BLaER1 treated with 17β-estradiol and CSF1 and Interleukin-3, amounts not matched to agents 10 nM and 100 nM (cell line): ENCODE measurements at regions not wholly inside any gene's neighbourhood (a gene's known extent, or its start where the extent isn't known, plus 50 kb on each side); places are given as distances from the start of the nearest gene placed in this dataset.
A peak's percentile ranks its signal among the peaks of the same experiment; 100 is the strongest.

Experiments
- H3K27ac ChIP-seq, 11 experiments: shearing (Covaris generic); formaldehyde crosslinking; 2 replicates each; pipeline ENCODE4 v1.8.1; 2022
- H3K27me3 ChIP-seq, 11 experiments: shearing (Covaris generic); formaldehyde crosslinking; 2 replicates each; pipeline ENCODE4 v1.8.1; 2022
- H3K36me3 ChIP-seq, 11 experiments: shearing (Covaris generic); formaldehyde crosslinking; 2 replicates each; pipeline ENCODE4 v1.8.1; 2022
- H3K4me1 ChIP-seq, 10 experiments: shearing (Covaris generic); formaldehyde crosslinking; 2 replicates each; pipeline ENCODE4 v1.8.1; 2022
- H3K4me2 ChIP-seq, 11 experiments: shearing (Covaris generic); formaldehyde crosslinking; 2 replicates each; pipeline ENCODE4 v1.8.1; 2022
- H3K4me3 ChIP-seq, 10 experiments: shearing (Covaris generic); formaldehyde crosslinking; 2 replicates each; pipeline ENCODE4 v1.8.1; 2022
- H3K9ac ChIP-seq, 11 experiments: shearing (Covaris generic); formaldehyde crosslinking; 2 replicates each; pipeline ENCODE4 v1.8.1; 2022
- H3K9me3 ChIP-seq, 11 experiments: shearing (Covaris generic); formaldehyde crosslinking; replicated peaks in 1 of 11; 2 replicates each; pipeline ENCODE4 v1.8.1; 2022
- H4K20me1 ChIP-seq, 11 experiments: shearing (Covaris generic); formaldehyde crosslinking; 2 replicates each; pipeline ENCODE4 v1.8.1; 2022
- Cebpa-rat ChIP-seq, 11 experiments: shearing (Covaris generic); IDR thresholded peaks; 2 replicates each; pipeline ENCODE4 v1.8.1; 2022

DNA sequence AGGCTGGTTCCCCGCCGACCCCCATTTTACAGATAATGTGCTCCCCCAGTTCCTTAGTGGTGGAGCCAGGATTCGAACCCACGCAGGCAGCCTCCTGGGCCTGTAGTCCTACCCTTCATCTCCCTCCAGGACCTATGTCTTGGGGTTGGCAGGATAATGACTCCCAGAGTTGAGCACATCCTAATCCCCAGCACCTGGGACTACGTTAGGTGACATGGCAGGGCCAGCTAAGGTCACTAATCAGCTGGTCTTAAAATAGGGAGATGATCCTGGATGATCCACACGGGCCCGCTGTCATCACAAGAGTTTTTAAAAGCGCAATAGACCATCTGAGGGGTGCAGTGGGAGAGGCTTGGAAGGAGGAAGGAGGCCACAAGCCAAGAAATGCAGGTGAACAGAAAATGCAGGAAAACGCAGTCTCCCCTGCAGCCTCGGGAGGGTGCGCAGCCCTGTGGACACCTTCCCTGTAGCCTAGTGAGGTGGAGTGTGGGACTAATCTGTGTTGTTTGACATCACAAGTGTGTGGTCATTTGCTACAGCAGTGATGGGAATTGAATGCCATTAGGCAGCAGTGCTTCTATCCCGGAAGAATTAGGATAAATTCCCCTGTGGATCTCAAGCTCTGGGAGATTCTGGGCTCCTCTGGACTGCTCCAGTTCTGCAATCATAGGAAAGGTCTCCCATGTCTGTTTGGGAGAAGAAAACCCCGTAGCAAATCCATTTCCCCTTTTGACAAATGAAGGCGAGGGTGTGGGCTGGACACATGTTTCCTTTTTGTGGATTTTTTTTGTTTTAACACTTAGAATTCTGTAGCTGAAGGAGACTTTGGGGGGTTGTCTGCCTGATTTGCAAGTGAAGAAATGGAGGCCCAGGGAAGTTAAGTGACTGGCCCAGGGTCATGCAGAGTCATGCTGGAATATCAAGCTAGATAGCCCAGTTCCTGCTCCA is 297.7 kb downstream of the SEC14L1 start:
- H3K9ac ChIP-seq: peak overlapping the region; percentile 57 to 95 (median 86); a peak in 21 of 22 replicates
- peaks cover 0 to 89% (median 12%) of the 10 kb centered on the region in 11 experiments; a peak in 11 of 22 replicates for H4K20me1 ChIP-seq
- TF ChIP-seq Cebpa-rat (IDR thresholded peaks at IDR 0.05): no peak
- peak overlapping the region; percentile 8 to 54 (median 47); a peak in 15 of 20 replicates for H3K4me3 ChIP-seq
- no peaks in the 10 kb centered on the region for H3K9me3 ChIP-seq
- peaks cover 0 to 8% (median 0%) of the 10 kb centered on the region in 11 experiments; a peak in 3 of 22 replicates for H3K27me3 ChIP-seq
- peak overlapping the region in 10 of 11 experiments; percentile 69 to 100 (median 98); a peak in 20 of 22 replicates for H3K27ac ChIP-seq
- H3K36me3 ChIP-seq: peaks cover 0 to 13% (median 0%) of the 10 kb centered on the region in 11 experiments; a peak in 5 of 22 replicates
- peaks cover 94 to 100% (median 100%) of the 10 kb centered on the region in 10 experiments for H3K4me1 ChIP-seq
- H3K4me2 ChIP-seq: peak overlapping the region; percentile 90 to 100 (median 98)

DNA sequence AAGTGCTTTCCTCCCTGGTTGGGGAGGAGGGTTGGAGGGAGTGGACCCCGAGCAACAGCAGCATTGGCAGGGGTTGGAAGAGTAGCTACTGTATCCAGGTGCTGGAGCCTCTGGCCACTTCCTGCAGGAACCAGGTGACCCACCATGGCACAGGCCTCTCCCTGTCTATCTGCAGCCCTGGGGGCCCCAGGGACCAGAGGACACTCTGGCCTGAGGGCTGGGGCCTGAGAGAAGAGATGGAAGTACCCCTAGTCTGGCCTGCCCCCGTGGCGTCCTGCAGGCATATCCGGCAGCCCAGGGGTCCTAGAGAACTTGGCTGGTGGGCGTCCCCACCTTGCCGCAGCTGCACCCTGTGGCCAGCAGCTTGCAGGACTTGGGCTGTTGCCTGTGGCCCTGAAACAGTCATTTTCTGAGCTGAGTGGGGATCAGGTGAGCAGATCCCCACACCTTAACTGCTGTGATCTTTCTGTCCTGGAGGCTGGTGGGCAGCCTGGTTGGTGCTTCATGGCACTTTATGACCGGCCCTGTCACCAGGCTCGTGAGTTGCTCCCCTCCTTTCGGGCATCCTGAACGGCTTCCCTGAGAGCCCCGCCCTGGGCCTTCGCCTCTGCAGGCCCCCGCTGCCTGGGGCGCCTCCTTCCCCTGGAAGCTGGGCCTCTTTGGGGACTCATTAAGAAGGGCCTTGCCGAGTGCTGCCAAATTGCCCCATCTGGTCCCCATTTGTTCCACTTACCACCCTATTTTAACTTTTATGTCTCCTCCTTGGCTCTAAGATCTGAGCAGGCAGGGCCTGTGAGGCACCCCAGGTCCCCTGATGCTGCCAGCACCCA is 298.6 kb downstream of the SEC14L1 start:
- no peaks in the 10 kb centered on the region for H3K9me3 ChIP-seq
- peaks cover 0 to 86% (median 4%) of the 10 kb centered on the region in 11 experiments; a peak in 11 of 22 replicates for H4K20me1 ChIP-seq
- peaks cover 0 to 13% (median 0%) of the 10 kb centered on the region in 11 experiments; a peak in 5 of 22 replicates for H3K36me3 ChIP-seq
- peaks cover 94 to 100% (median 100%) of the 10 kb centered on the region in 10 experiments for H3K4me1 ChIP-seq
- peak overlapping the region; percentile 34 to 100 (median 97); a peak in 21 of 22 replicates for H3K27ac ChIP-seq
- H3K4me2 ChIP-seq: peak overlapping the region; percentile 90 to 100 (median 98)
- peak overlapping the region; percentile 57 to 95 (median 86); a peak in 21 of 22 replicates for H3K9ac ChIP-seq
- H3K27me3 ChIP-seq: peaks cover 0 to 8% (median 0%) of the 10 kb centered on the region in 11 experiments; a peak in 3 of 22 replicates
- no peak for TF ChIP-seq Cebpa-rat (IDR thresholded peaks at IDR 0.05)
- H3K4me3 ChIP-seq: peak overlapping the region; percentile 5 to 54 (median 47); a peak in 16 of 20 replicates

DNA sequence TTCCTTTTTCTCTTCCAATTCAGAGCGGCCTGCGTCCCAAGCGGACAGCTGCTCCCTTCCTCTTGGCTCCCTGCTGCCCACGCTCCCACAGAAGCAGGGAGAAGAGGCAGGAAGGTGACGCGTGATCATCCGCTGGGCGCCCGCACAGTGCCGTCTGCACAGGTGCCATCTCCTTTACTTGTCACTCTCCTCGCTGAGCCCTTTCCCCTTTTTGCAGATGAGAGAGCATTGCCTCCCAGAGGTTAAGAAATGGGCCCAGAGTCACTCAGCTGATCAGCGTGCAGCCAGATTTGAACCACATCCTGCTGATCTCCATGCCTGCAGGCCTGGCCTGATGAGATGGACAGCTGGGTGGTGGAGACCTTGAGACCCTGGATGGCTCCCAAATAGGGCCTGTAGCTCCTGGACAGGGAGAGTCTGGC is 299.8 kb downstream of the SEC14L1 start:
- peaks cover 94 to 100% (median 100%) of the 10 kb centered on the region in 10 experiments for H3K4me1 ChIP-seq
- H3K27ac ChIP-seq: peak overlapping the region; percentile 69 to 100 (median 97); a peak in 21 of 22 replicates

GRCh38 chr17:77441130-77441920 is 300.6 kb downstream of the SEC14L1 start:
- peak in 9 of 11 experiments; percentile 19 to 100 (median 94); a peak in 16 of 22 replicates for TF ChIP-seq Cebpa-rat (IDR thresholded peaks at IDR 0.05)
- peaks cover 0 to 86% (median 0%) of the 10 kb centered on the region in 11 experiments; a peak in 9 of 22 replicates for H4K20me1 ChIP-seq
- peak overlapping the region in 8 of 10 experiments; percentile 0 to 51 (median 47); a peak in 11 of 20 replicates for H3K4me3 ChIP-seq
- H3K36me3 ChIP-seq: no peaks in the 10 kb centered on the region
- no peaks in the 10 kb centered on the region; a peak in 1 of 22 replicates for H3K27me3 ChIP-seq
- peak overlapping the region; percentile 68 to 95 (median 86) for H3K9ac ChIP-seq
- no peaks in the 10 kb centered on the region for H3K9me3 ChIP-seq
- H3K27ac ChIP-seq: peak overlapping the region; percentile 69 to 100 (median 97); a peak in 21 of 22 replicates
- peaks cover 94 to 100% (median 100%) of the 10 kb centered on the region in 10 experiments for H3K4me1 ChIP-seq
- H3K4me2 ChIP-seq: peak overlapping the region; percentile 90 to 100 (median 99)

More for the DNA sequence above, 299.8 kb downstream of the SEC14L1 start:
- no peaks in the 10 kb centered on the region for H3K9me3 ChIP-seq
- peak overlapping the region; percentile 90 to 100 (median 98) for H3K4me2 ChIP-seq
- peak overlapping the region in 8 of 10 experiments; percentile 0 to 51 (median 47); a peak in 13 of 20 replicates for H3K4me3 ChIP-seq
- peak overlapping the region; percentile 68 to 95 (median 86) for H3K9ac ChIP-seq
- H4K20me1 ChIP-seq: peaks cover 0 to 86% (median 0%) of the 10 kb centered on the region in 11 experiments; a peak in 9 of 22 replicates
- H3K27me3 ChIP-seq: peaks cover 0 to 2% (median 0%) of the 10 kb centered on the region in 11 experiments; a peak in 2 of 22 replicates
- 0 out of 22 replicates have a peak, but pooled peaks cover 0 to 1% (median 0%) of the 10 kb centered on the region in 11 experiments for H3K36me3 ChIP-seq
- peak in 4 of 11 experiments; percentile 50 to 74 (median 60); a peak in 8 of 22 replicates for TF ChIP-seq Cebpa-rat (IDR thresholded peaks at IDR 0.05)

DNA sequence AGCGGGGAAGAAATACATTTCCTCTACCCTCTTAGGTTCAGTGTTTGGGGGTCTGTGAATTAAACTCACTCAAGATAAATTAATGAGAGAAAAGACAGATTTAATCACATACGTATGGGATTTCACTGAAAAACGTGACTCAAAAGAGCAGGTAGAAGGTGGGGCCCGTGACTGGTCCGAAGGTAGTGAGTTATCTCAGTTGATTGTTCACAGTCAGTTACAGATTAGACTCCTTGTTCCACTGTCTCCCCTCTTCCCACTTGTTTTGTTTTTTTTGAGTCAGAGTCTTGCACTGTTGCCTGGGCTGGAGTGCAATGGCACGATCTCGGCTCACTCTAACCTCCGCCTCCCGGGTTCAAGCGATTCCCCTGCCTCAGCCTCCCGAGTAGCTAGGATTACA is 301.2 kb downstream of the SEC14L1 start:
- peak overlapping the region in 1 of 10 experiments; percentile 5; a peak in 3 of 20 replicates for H3K4me3 ChIP-seq
- peaks cover 0 to 86% (median 0%) of the 10 kb centered on the region in 11 experiments; a peak in 8 of 22 replicates for H4K20me1 ChIP-seq
- peak overlapping the region; percentile 68 to 95 (median 86); a peak in 20 of 22 replicates for H3K9ac ChIP-seq
- TF ChIP-seq Cebpa-rat (IDR thresholded peaks at IDR 0.05): no peak
- H3K27ac ChIP-seq: peak overlapping the region; percentile 69 to 100 (median 97); a peak in 21 of 22 replicates
- no peaks in the 10 kb centered on the region for H3K9me3 ChIP-seq
- H3K4me1 ChIP-seq: peaks cover 94 to 100% (median 100%) of the 10 kb centered on the region in 10 experiments
- peak overlapping the region; percentile 90 to 100 (median 98) for H3K4me2 ChIP-seq
- H3K27me3 ChIP-seq: no peaks in the 10 kb centered on the region; a peak in 1 of 22 replicates
- H3K36me3 ChIP-seq: no peaks in the 10 kb centered on the region

GRCh38 chr17:77442976-77443747 is 302.4 kb downstream of the SEC14L1 start:
- peak overlapping the region in 9 of 11 experiments; percentile 63 to 95 (median 88); a peak in 16 of 22 replicates for H3K9ac ChIP-seq
- peak overlapping the region in 1 of 10 experiments; percentile 54; a peak in 1 of 20 replicates for H3K4me3 ChIP-seq
- no peaks in the 10 kb centered on the region for H3K9me3 ChIP-seq
- TF ChIP-seq Cebpa-rat (IDR thresholded peaks at IDR 0.05): no peak
- H3K36me3 ChIP-seq: peaks cover 0 to 10% (median 0%) of the 10 kb centered on the region in 11 experiments; a peak in 2 of 22 replicates
- peak overlapping the region; percentile 70 to 100 (median 97); a peak in 20 of 22 replicates for H3K27ac ChIP-seq
- peaks cover 94 to 100% (median 100%) of the 10 kb centered on the region in 10 experiments for H3K4me1 ChIP-seq
- peaks cover 0 to 81% (median 0%) of the 10 kb centered on the region in 11 experiments; a peak in 8 of 22 replicates for H4K20me1 ChIP-seq
- H3K4me2 ChIP-seq: peak overlapping the region; percentile 90 to 100 (median 98)
- H3K27me3 ChIP-seq: no peaks in the 10 kb centered on the region; a peak in 1 of 22 replicates
